OCI-LY3 (cell line): ENCODE measurements at regions not wholly inside any gene's neighbourhood (a gene's known extent, or its start where the extent isn't known, plus 50 kb on each side); places are given as distances from the start of the nearest gene placed in this dataset.

Experiments
- H2AFZ ChIP-seq: fragments of 200-600, 300-600 bp; shearing (Covaris generic); 2 replicates; pipeline ENCODE4 v1.6.0; 2014; ENCODE audit warnings: antibody characterized with exemption, low read depth, low read length
- H3K27ac ChIP-seq: fragments of 200-600, 300-600 bp; sonication (generic); 2 replicates; pipeline ENCODE4 v1.5.1; 2014; ENCODE audit warnings: mild to moderate bottlenecking, low read length, moderate library complexity, mixed read lengths
- H3K27me3 ChIP-seq: fragments of 200-600, 300-600 bp; sonication (generic); 2 replicates; pipeline ENCODE4 v1.6.1; 2014; ENCODE audit warnings: low read depth, low read length, mixed read lengths
- H3K36me3 ChIP-seq: fragments of 200-600, 300-600 bp; sonication (generic); replicated peaks from 2 replicates; pipeline ENCODE3; 2014; ENCODE audit warnings: low read depth, low read length, mixed read lengths
- H3K4me1 ChIP-seq: fragments of 300-600, 200-600 bp; sonication (generic); 2 replicates; pipeline ENCODE4 v1.6.1; 2014; ENCODE audit warnings: low read length, mixed read lengths
- H3K4me2 ChIP-seq: fragments of 200-600, 300-600 bp; sonication (generic); 2 replicates; pipeline ENCODE4 v1.6.1; 2014; ENCODE audit warnings: low read length, mixed read lengths
- H3K4me3 ChIP-seq: fragments of 300-600, 200-600 bp; sonication (generic); 2 replicates; pipeline ENCODE4 v1.5.1; 2014; ENCODE audit warnings: antibody characterized with exemption, mild to moderate bottlenecking, low read length, moderate library complexity
- H3K79me2 ChIP-seq: fragments of 300-600, 200-600 bp; shearing (Covaris generic); 2 replicates; pipeline ENCODE4 v1.6.1; 2014; ENCODE audit warnings: mild to moderate bottlenecking, low read length, mixed read lengths
- H3K9ac ChIP-seq: fragments of 300-600, 200-600 bp; shearing (Covaris generic); 2 replicates; pipeline ENCODE4 v1.6.0; 2014; ENCODE audit warnings: mild to moderate bottlenecking, low read length, moderate library complexity
- H3K9me3 ChIP-seq: fragments of 200-600, 300-600 bp; shearing (Covaris generic); 2 replicates; pipeline ENCODE4 v1.6.1; 2014; ENCODE audit warnings: low read length, mixed read lengths; ENCODE audit not compliant: insufficient read depth
- H4K20me1 ChIP-seq: fragments of 200-600, 300-600 bp; sonication (generic); 2 replicates; pipeline ENCODE4 v1.6.1; 2016; ENCODE audit warnings: low read length, mixed read lengths; ENCODE audit not compliant: insufficient read depth
- EZH2phosphoT487 ChIP-seq: fragments of 200-600 bp; shearing (Covaris generic); IDR thresholded peaks from 2 replicates; pipeline ENCODE4 v1.6.1; 2018; ENCODE audit warnings: antibody characterized with exemption, mixed run types, low read depth
- TF ChIP-seq, protein P1 (sequence below): fragments of 200-600, 300-600 bp; sonication (generic); IDR thresholded peaks from 2 replicates; pipeline ENCODE4 v1.5.1; 2014; ENCODE audit warnings: antibody characterized with exemption, low read length, low read depth

DNA sequence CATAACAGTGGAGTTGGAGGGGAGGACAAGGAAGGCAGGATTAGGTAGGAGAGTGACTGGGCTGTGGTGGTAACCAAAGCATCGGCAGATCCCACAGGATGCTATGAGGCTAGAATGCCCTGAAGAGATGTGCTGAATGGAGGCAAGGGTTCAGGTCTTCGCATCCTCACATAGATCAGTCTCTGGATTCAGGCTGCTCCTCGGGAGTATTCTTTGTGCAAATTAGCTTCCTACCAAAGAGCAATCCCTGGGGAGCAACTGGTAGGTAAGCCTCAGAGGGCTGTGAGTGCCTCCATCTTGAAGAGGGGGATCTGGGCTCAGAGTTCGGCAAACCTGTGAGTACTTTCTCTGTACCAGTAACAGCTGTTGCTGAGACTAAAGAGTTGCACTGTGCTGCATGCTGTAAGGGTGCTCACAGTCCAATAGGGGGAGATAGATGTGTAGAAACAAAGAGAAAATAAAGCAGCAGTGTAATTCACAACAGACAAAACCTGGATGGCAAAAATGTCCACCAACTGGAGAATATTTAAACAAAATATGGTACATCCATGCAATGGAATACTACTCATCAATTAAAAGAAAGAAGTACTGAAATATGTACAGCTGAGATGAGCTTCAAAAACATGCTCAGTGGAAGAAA lies 322.4 kb upstream of the DEPDC1 start:
- Histone ChIP-seq H3K9ac (no peak overlapping the region), H3K4me2 (no peak overlapping the region), H3K36me3 (no peaks in the 10 kb centered on the region), H3K79me2 (no peaks in the 10 kb centered on the region), H3K9me3 (no peaks in the 10 kb centered on the region), H3K4me1 (no peaks in the 10 kb centered on the region), H3K27ac (no peak overlapping the region), H3K27me3 (no peaks in the 10 kb centered on the region), H4K20me1 (no peaks in the 10 kb centered on the region), H3K4me3 (no peak overlapping the region), H2AFZ (no peak overlapping the region)
- TF ChIP-seq EZH2phosphoT487, result no peak
- TF ChIP-seq, protein P1, sequence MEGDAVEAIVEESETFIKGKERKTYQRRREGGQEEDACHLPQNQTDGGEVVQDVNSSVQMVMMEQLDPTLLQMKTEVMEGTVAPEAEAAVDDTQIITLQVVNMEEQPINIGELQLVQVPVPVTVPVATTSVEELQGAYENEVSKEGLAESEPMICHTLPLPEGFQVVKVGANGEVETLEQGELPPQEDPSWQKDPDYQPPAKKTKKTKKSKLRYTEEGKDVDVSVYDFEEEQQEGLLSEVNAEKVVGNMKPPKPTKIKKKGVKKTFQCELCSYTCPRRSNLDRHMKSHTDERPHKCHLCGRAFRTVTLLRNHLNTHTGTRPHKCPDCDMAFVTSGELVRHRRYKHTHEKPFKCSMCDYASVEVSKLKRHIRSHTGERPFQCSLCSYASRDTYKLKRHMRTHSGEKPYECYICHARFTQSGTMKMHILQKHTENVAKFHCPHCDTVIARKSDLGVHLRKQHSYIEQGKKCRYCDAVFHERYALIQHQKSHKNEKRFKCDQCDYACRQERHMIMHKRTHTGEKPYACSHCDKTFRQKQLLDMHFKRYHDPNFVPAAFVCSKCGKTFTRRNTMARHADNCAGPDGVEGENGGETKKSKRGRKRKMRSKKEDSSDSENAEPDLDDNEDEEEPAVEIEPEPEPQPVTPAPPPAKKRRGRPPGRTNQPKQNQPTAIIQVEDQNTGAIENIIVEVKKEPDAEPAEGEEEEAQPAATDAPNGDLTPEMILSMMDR, result peak; percentile 34

GRCh38 chr1:68820151-68820550 lies 323.3 kb upstream of the DEPDC1 start:
- Histone ChIP-seq H3K36me3 (no peaks in the 10 kb centered on the region), H3K4me1 (no peaks in the 10 kb centered on the region), H2AFZ (no peak overlapping the region), H4K20me1 (no peaks in the 10 kb centered on the region), H3K27me3 (no peaks in the 10 kb centered on the region), H3K9me3 (no peaks in the 10 kb centered on the region), H3K79me2 (no peaks in the 10 kb centered on the region), H3K4me2 (no peak overlapping the region), H3K4me3 (no peak overlapping the region), H3K9ac (no peak overlapping the region), H3K27ac (no peak overlapping the region)
- TF ChIP-seq EZH2phosphoT487, result no peak
- TF ChIP-seq, protein P1, result no peak

- Histone ChIP-seq H3K9ac (no peak overlapping the region), H2AFZ (no peak overlapping the region), H3K27me3 (no peaks in the 10 kb centered on the region), H4K20me1 (no peaks in the 10 kb centered on the region), H3K79me2 (no peaks in the 10 kb centered on the region), H3K4me3 (no peak overlapping the region), H3K9me3 (no peaks in the 10 kb centered on the region), H3K4me1 (no peaks in the 10 kb centered on the region), H3K4me2 (no peak overlapping the region), H3K36me3 (no peaks in the 10 kb centered on the region), H3K27ac (no peak overlapping the region)
- no peak for TF ChIP-seq EZH2phosphoT487
- TF ChIP-seq, protein P1, result no peak
Observed at GRCh38 chr1:68826836-68827235, 330.0 kb upstream of the DEPDC1 start.

DNA sequence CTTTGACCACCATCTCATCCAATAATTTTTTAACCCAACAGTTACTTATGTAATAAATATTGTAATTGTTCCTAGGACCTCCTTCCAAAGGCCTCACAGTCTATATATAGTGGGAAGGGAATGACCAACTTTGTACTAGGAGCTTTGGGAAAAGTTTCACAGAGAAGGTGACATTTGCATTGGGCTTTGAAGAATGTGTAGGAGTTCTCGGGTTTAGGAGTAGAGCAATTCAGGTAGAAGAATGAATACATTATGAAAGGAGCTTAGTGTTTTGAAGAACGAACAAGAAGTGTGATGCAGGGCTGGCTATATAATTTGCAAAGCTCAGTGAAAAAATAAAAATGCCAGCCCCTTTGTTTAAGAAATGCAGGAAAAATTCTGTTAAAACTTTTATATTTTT lies 330.4 kb upstream of the DEPDC1 start:
- Histone ChIP-seq H3K4me2 (no peak overlapping the region), H3K79me2 (no peaks in the 10 kb centered on the region), H3K4me3 (no peak overlapping the region), H3K9ac (no peak overlapping the region), H3K9me3 (no peaks in the 10 kb centered on the region), H3K4me1 (no peaks in the 10 kb centered on the region), H3K27me3 (no peaks in the 10 kb centered on the region), H3K36me3 (no peaks in the 10 kb centered on the region), H4K20me1 (no peaks in the 10 kb centered on the region), H3K27ac (no peak overlapping the region), H2AFZ (no peak overlapping the region)
- TF ChIP-seq EZH2phosphoT487, result no peak
- TF ChIP-seq, protein P1, result no peak
